Activated CD4-positive, alpha-beta T cell treated with anti-CD3 and anti-CD28 coated beads, Interleukin-2, amount 50 U/mL, for 1 hour (primary cell): ENCODE measurements at regions not wholly inside any gene's neighbourhood (a gene's known extent, or its start where the extent isn't known, plus 50 kb on each side); places are given as distances from the start of the nearest gene placed in this dataset.
"Not testable (repeated sequence)": the region's sequence is repeated elsewhere in the genome, so short reads cannot be mapped to it uniquely, and the experiment has no call there.

ENCODE experiments used
- DNase-seq: peaks from one replicate; pipeline ENCODE4 v3.0.0-alpha.2; 2020

GRCh38 chr1:187641463-187641862 lies 812.7 kb downstream of the PLA2G4A start:
- no peak for DNase-seq

- DNase-seq, result no peak
These were observed 813.2 kb downstream of the PLA2G4A start for GRCh38 chr1:187641907-187642306.

- DNase-seq, result no peak
These were observed 816.9 kb downstream of the PLA2G4A start for GRCh38 chr1:187645651-187646050.

GRCh38 chr1:187646536-187647107 lies 817.9 kb downstream of the PLA2G4A start:
- DNase-seq, result no peak

GRCh38 chr1:187648091-187648490 lies 819.3 kb downstream of the PLA2G4A start:
- DNase-seq, result no peak

GRCh38 chr1:187654635-187655034 lies 825.9 kb downstream of the PLA2G4A start:
- no peak for DNase-seq

GRCh38 chr1:187655104-187655503 lies 826.4 kb downstream of the PLA2G4A start:
- DNase-seq, result no peak

GRCh38 chr1:187665483-187665882 lies 836.7 kb downstream of the PLA2G4A start:
- DNase-seq, result no peak

GRCh38 chr1:187680823-187681222 lies 852.1 kb downstream of the PLA2G4A start:
- no peak for DNase-seq

GRCh38 chr1:187682112-187682511 lies 853.4 kb downstream of the PLA2G4A start:
- no peak for DNase-seq

- DNase-seq, result no peak
These were observed 856.6 kb downstream of the PLA2G4A start for GRCh38 chr1:187685333-187685732.

GRCh38 chr1:187689129-187689528 lies 860.4 kb downstream of the PLA2G4A start:
- DNase-seq, result no peak

GRCh38 chr1:187691439-187691838 lies 862.7 kb downstream of the PLA2G4A start:
- no peak for DNase-seq

GRCh38 chr1:187692799-187693198 lies 864.0 kb downstream of the PLA2G4A start:
- no peak for DNase-seq

- DNase-seq, result no peak
These were observed 867.3 kb downstream of the PLA2G4A start for GRCh38 chr1:187696073-187696472.

GRCh38 chr1:187703138-187704130 lies 874.7 kb downstream of the PLA2G4A start:
- DNase-seq, result not testable (repeated sequence)

- DNase-seq, result no peak
These were observed 885.7 kb downstream of the PLA2G4A start for GRCh38 chr1:187714470-187714869.

- no peak for DNase-seq
These were observed 886.7 kb downstream of the PLA2G4A start for GRCh38 chr1:187715483-187715882.

- no peak for DNase-seq
These were observed 887.4 kb downstream of the PLA2G4A start for GRCh38 chr1:187716160-187716559.

- no peak for DNase-seq
These were observed 889.8 kb downstream of the PLA2G4A start for GRCh38 chr1:187718527-187718926.

GRCh38 chr1:187721216-187721615 lies 892.5 kb downstream of the PLA2G4A start:
- no peak for DNase-seq

- DNase-seq, result no peak
These were observed 896.5 kb downstream of the PLA2G4A start for GRCh38 chr1:187725216-187725615.

GRCh38 chr1:187733232-187733631 lies 904.5 kb downstream of the PLA2G4A start:
- DNase-seq, result no peak

- DNase-seq, result no peak
These were observed 905.7 kb downstream of the PLA2G4A start for GRCh38 chr1:187734427-187734826.
